ENCODE measurements at regions not wholly inside any gene's neighbourhood (a gene's known extent, or its start where the extent isn't known, plus 50 kb on each side); places are given as distances from the start of the nearest gene placed in this dataset.

- H3K4me3 ChIP-seq (ENCODE audit: low read depth, low read length) = no peak overlapping the region
- no peak for TF ChIP-seq CTCF (IDR thresholded peaks at IDR 0.05; ENCODE audit: insufficient read depth, low read length)
- DNase-seq (ENCODE audit: low read depth) = no peak
These were observed 572.2 kb downstream of the INHBA start for GRCh38 chr7:41130561-41131236.

GRCh38 chr7:41130086-41130485 lies 572.8 kb downstream of the INHBA start:
- no peak overlapping the region for H3K4me3 ChIP-seq (ENCODE audit: low read depth, low read length)
- TF ChIP-seq CTCF (IDR thresholded peaks at IDR 0.05; ENCODE audit: insufficient read depth, low read length) = no peak
- no peak for DNase-seq (ENCODE audit: low read depth)

- no peak for TF ChIP-seq CTCF (IDR thresholded peaks at IDR 0.05; ENCODE audit: insufficient read depth, low read length)
- no peak for DNase-seq (ENCODE audit: low read depth)
- no peak overlapping the region for H3K4me3 ChIP-seq (ENCODE audit: low read depth, low read length)
These were observed 577.5 kb downstream of the INHBA start for GRCh38 chr7:41125343-41125742.

GRCh38 chr7:41122256-41122987 lies 580.5 kb downstream of the INHBA start:
- no peak overlapping the region for H3K4me3 ChIP-seq (ENCODE audit: low read depth, low read length)
- DNase-seq (ENCODE audit: low read depth) = peak; percentile 68
- no peak for TF ChIP-seq CTCF (IDR thresholded peaks at IDR 0.05; ENCODE audit: insufficient read depth, low read length)

- DNase-seq (ENCODE audit: low read depth) = no peak
- TF ChIP-seq CTCF (IDR thresholded peaks at IDR 0.05; ENCODE audit: insufficient read depth, low read length) = no peak
- H3K4me3 ChIP-seq (ENCODE audit: low read depth, low read length) = no peak overlapping the region
These were observed 581.7 kb downstream of the INHBA start for GRCh38 chr7:41121228-41121627.

- no peak for DNase-seq (ENCODE audit: low read depth)
- H3K4me3 ChIP-seq (ENCODE audit: low read depth, low read length) = no peak overlapping the region
- no peak for TF ChIP-seq CTCF (IDR thresholded peaks at IDR 0.05; ENCODE audit: insufficient read depth, low read length)
These were observed 584.4 kb downstream of the INHBA start for GRCh38 chr7:41118486-41118885.

Measured in fibroblast of the aortic adventitia (primary cell).